HG03565 (cell line): ENCODE measurements at regions not wholly inside any gene's neighbourhood (a gene's known extent, or its start where the extent isn't known, plus 50 kb on each side); places are given as distances from the start of the nearest gene placed in this dataset.

Experiments
- ATAC-seq: cut with Tn5 transposase; IDR thresholded peaks from one replicate; pipeline ENCODE4 v1.9.1; 2021; ENCODE audit warnings: mild to moderate bottlenecking, moderate library complexity; ENCODE audit not compliant: unreplicated experiment

- ATAC-seq = no peak
Observed at GRCh38 chr2:156647377-156648010, 211.3 kb downstream of the GPD2 start.

GRCh38 chr2:156648522-156648921 lies 212.3 kb downstream of the GPD2 start:
- no peak for ATAC-seq

GRCh38 chr2:156649596-156649995 lies 213.4 kb downstream of the GPD2 start:
- ATAC-seq = no peak

GRCh38 chr2:156652691-156653090 lies 216.5 kb downstream of the GPD2 start:
- no peak for ATAC-seq

GRCh38 chr2:156653675-156654074 lies 217.5 kb downstream of the GPD2 start:
- no peak for ATAC-seq

- ATAC-seq = no peak
Observed at GRCh38 chr2:156657809-156658208, 221.6 kb downstream of the GPD2 start.

- ATAC-seq = no peak
Observed at GRCh38 chr2:156659694-156660093, 223.5 kb downstream of the GPD2 start.

- peak; percentile 92 for ATAC-seq
Observed at GRCh38 chr2:156663757-156664409, 227.7 kb downstream of the GPD2 start.

GRCh38 chr2:156666130-156666785 lies 230.1 kb downstream of the GPD2 start:
- no peak for ATAC-seq

- ATAC-seq = no peak
Observed at GRCh38 chr2:156670104-156670503, 233.9 kb downstream of the GPD2 start.

GRCh38 chr2:156671706-156672361 lies 235.7 kb downstream of the GPD2 start:
- no peak for ATAC-seq

- ATAC-seq = no peak
Observed at GRCh38 chr2:156672556-156673332, 236.6 kb downstream of the GPD2 start.

GRCh38 chr2:156673333-156673615 lies 237.1 kb downstream of the GPD2 start:
- no peak for ATAC-seq

- no peak for ATAC-seq
Observed at GRCh38 chr2:156673981-156674380, 237.8 kb downstream of the GPD2 start.

- no peak for ATAC-seq
Observed at GRCh38 chr2:156675896-156676295, 239.7 kb downstream of the GPD2 start.

GRCh38 chr2:156679820-156680219 lies 243.6 kb downstream of the GPD2 start:
- ATAC-seq = no peak

- ATAC-seq = no peak
Observed at GRCh38 chr2:156680266-156680665, 244.1 kb downstream of the GPD2 start.

- no peak for ATAC-seq
Observed at GRCh38 chr2:156687126-156687525, 250.9 kb downstream of the GPD2 start.

- ATAC-seq = no peak
Observed at GRCh38 chr2:156687715-156688114, 251.5 kb downstream of the GPD2 start.

- ATAC-seq = no peak
Observed at GRCh38 chr2:156689939-156690338, 253.8 kb downstream of the GPD2 start.

- no peak for ATAC-seq
Observed at GRCh38 chr2:156691014-156691413, 254.8 kb downstream of the GPD2 start.
